SU-DHL-6 (cell line): ENCODE measurements at regions not wholly inside any gene's neighbourhood (a gene's known extent, or its start where the extent isn't known, plus 50 kb on each side); places are given as distances from the start of the nearest gene placed in this dataset.

Experiments used
- H2AFZ ChIP-seq: fragments of 200-600 bp; sonication (generic); 2 replicates; pipeline ENCODE4 v1.6.1; 2014; ENCODE audit warnings: low read depth, mild to moderate bottlenecking, moderate library complexity, mixed read lengths, antibody characterized with exemption, low read length; ENCODE audit not compliant: severe bottlenecking
- H3F3A ChIP-seq: fragments of 200-600 bp; shearing (Covaris generic); 2 replicates; pipeline ENCODE4 v1.6.0; 2016; ENCODE audit warnings: antibody characterized with exemption, mild to moderate bottlenecking; ENCODE audit not compliant: insufficient read depth
- H3K27ac ChIP-seq: fragments of 200-600 bp; sonication (generic); 2 replicates; pipeline ENCODE4 v1.5.1; 2016; ENCODE audit warnings: low read depth, mild to moderate bottlenecking, low read length, moderate library complexity, mixed read lengths
- H3K27me3 ChIP-seq: fragments of 200-600 bp; sonication (generic), shearing (Covaris generic); 2 replicates; pipeline ENCODE4 v1.6.0; 2014; ENCODE audit warnings: mild to moderate bottlenecking, low read length
- H3K36me3 ChIP-seq: fragments of 200-600 bp; sonication (generic); 2 replicates; pipeline ENCODE4 v1.6.1; 2014; ENCODE audit warnings: mild to moderate bottlenecking, low read length, mixed read lengths
- H3K4me2 ChIP-seq: fragments of 300-600, 200-600 bp; shearing (Covaris generic), sonication (generic); 2 replicates; pipeline ENCODE4 v1.6.0; 2014; ENCODE audit warnings: low read length, low read depth, mild to moderate bottlenecking; ENCODE audit not compliant: poor library complexity, severe bottlenecking
- H3K4me3 ChIP-seq: fragments of 200-600 bp; sonication (generic); 2 replicates; pipeline ENCODE4 v1.5.1; 2014; ENCODE audit warnings: antibody characterized with exemption, low read length, mild to moderate bottlenecking, mixed read lengths; ENCODE audit not compliant: insufficient read depth, poor library complexity, severe bottlenecking
- H3K79me2 ChIP-seq: fragments of 200-600 bp; sonication (generic); 2 replicates; pipeline ENCODE4 v1.6.1; 2014; ENCODE audit warnings: mild to moderate bottlenecking, low read length, moderate library complexity; ENCODE audit not compliant: insufficient read depth
- H3K9ac ChIP-seq: fragments of 200-600 bp; sonication (generic); 2 replicates; pipeline ENCODE4 v1.7.0; 2014; ENCODE audit warnings: mild to moderate bottlenecking, low read length
- H3K9me2 ChIP-seq: fragments of 200-600 bp; sonication (generic); replicated peaks from 2 replicates; pipeline ENCODE4 v1.6.1; 2014; ENCODE audit warnings: low read length; ENCODE audit not compliant: insufficient read depth
- H3K9me3 ChIP-seq: fragments of 200-600 bp; sonication (generic); 2 replicates; pipeline ENCODE4 v1.6.1; 2014; ENCODE audit warnings: low read length, mixed read lengths; ENCODE audit not compliant: insufficient read depth
- H4K20me1 ChIP-seq: fragments of 200-600 bp; sonication (generic); 2 replicates; pipeline ENCODE4 v1.6.1; 2014; ENCODE audit warnings: low read depth, mild to moderate bottlenecking, antibody characterized with exemption, low read length, moderate library complexity, mixed read lengths
- CTCF ChIP-seq: fragments of 200-600 bp; sonication (generic); IDR thresholded peaks from one replicate; pipeline ENCODE4 v1.5.1; 2017; ENCODE audit warnings: antibody characterized with exemption, mild to moderate bottlenecking, low read length, moderate library complexity; ENCODE audit not compliant: insufficient read depth, poor library complexity, severe bottlenecking
- EZH2phosphoT487 ChIP-seq: fragments of 200-600 bp; sonication (generic), shearing (Covaris generic); conservative IDR thresholded peaks from 2 replicates; pipeline ENCODE4 v1.6.1; 2018; ENCODE audit warnings: mild to moderate bottlenecking, antibody characterized with exemption, low read length, moderate library complexity, mixed read lengths

DNA sequence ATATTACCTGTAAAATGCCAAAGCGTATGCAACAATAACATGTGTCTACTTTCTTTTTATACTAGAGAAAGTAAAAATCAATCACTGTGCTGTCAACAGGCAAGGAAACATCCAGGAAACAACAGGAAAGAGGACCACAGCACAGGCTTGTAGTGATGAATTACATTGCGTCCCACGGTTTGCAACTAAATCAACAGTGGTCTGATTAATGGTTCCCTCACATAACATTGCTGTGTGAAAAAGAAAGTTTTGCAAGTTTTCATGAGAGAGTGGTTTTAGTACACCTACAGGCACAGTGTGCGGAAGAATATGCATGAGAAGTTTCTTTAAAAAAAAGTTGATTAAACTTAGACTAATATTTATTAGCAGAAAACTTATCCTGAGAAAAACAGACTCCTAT, 329.5 kb upstream of the HSF2 start:
- H3K9me2 ChIP-seq: no peaks in the 10 kb centered on the region
- H2AFZ ChIP-seq: no peak overlapping the region
- no peaks in the 10 kb centered on the region for H3K36me3 ChIP-seq
- no peaks in the 10 kb centered on the region for H3K27me3 ChIP-seq
- H3K9ac ChIP-seq: no peak overlapping the region
- H4K20me1 ChIP-seq: no peaks in the 10 kb centered on the region
- H3K27ac ChIP-seq: no peak overlapping the region
- no peak overlapping the region for H3K4me3 ChIP-seq
- TF ChIP-seq EZH2phosphoT487: no peak
- no peak for TF ChIP-seq CTCF
- H3K4me2 ChIP-seq: no peak overlapping the region
- no peaks in the 10 kb centered on the region for H3F3A ChIP-seq
- H3K9me3 ChIP-seq: no peaks in the 10 kb centered on the region
- no peaks in the 10 kb centered on the region for H3K79me2 ChIP-seq

- H3K9me2 ChIP-seq: no peaks in the 10 kb centered on the region
- no peak overlapping the region for H2AFZ ChIP-seq
- H3K4me3 ChIP-seq: no peak overlapping the region
- no peaks in the 10 kb centered on the region for H4K20me1 ChIP-seq
- H3K27me3 ChIP-seq: no peaks in the 10 kb centered on the region
- no peak overlapping the region for H3K9ac ChIP-seq
- no peaks in the 10 kb centered on the region for H3K9me3 ChIP-seq
- no peaks in the 10 kb centered on the region for H3K79me2 ChIP-seq
- no peaks in the 10 kb centered on the region for H3K36me3 ChIP-seq
- H3F3A ChIP-seq: no peaks in the 10 kb centered on the region
- no peak overlapping the region for H3K4me2 ChIP-seq
- TF ChIP-seq CTCF: no peak
- TF ChIP-seq EZH2phosphoT487: no peak
- no peak overlapping the region for H3K27ac ChIP-seq
These were observed 327.3 kb upstream of the HSF2 start for GRCh38 chr6:122072014-122072647.

DNA sequence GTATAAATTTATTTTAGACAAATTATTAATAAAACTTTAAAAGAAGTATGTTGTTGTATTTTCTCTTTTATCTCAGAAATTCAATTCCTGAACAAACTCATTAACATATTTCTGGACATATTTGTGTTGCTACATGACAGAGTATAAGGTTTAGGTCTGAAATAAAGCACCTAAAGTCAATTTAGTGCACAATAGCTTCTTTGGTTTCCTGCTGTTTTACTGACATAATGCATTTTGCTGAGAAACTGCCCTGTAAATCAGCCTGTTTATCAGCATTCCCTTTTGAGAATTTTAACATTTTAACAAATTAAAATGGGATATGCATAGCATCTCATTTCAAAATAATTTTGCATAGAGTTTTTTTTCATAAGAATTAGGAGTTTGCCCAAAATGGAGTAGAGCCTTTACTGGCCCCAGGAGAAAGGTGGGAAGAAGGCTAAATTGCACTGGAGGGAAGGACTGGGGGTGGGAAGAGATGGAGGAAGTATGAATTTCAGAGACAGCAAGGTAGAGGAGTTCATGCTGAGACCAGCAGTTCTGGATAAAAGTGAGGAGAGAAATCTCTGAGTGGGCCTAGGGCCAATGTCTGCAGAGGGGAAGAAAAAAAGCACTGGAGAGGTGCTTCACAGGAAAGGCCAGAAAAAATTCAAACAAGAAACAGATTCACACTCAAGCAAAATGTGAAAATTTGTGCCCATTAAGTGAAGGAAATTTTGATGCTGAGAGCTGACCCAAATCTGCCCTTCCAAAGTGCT, 324.2 kb upstream of the HSF2 start:
- H3K4me2 ChIP-seq: no peak overlapping the region
- no peaks in the 10 kb centered on the region for H3K27me3 ChIP-seq
- no peak overlapping the region for H3K9ac ChIP-seq
- H3K4me3 ChIP-seq: no peak overlapping the region
- no peaks in the 10 kb centered on the region for H4K20me1 ChIP-seq
- H3F3A ChIP-seq: no peaks in the 10 kb centered on the region
- no peaks in the 10 kb centered on the region for H3K9me3 ChIP-seq
- H3K9me2 ChIP-seq: no peaks in the 10 kb centered on the region
- no peaks in the 10 kb centered on the region for H3K36me3 ChIP-seq
- no peak overlapping the region for H2AFZ ChIP-seq
- H3K79me2 ChIP-seq: no peaks in the 10 kb centered on the region
- TF ChIP-seq EZH2phosphoT487 (no peak), CTCF (no peak)
- H3K27ac ChIP-seq: no peak overlapping the region
